ENCODE measurements at regions not wholly inside any gene's neighbourhood (a gene's known extent, or its start where the extent isn't known, plus 50 kb on each side); places are given as distances from the start of the nearest gene placed in this dataset.
"Not testable (repeated sequence)": the region's sequence is repeated elsewhere in the genome, so short reads cannot be mapped to it uniquely, and the experiment has no call there.

GRCh38 chr10:44105696-44106095 is 279.2 kb downstream of the CXCL12 start:
- no peak for DNase-seq
- TF ChIP-seq POLR2A (IDR thresholded peaks at IDR 0.05; ENCODE audit: low read length) (no peak), GATA1 (IDR thresholded peaks at IDR 0.05; ENCODE audit: low read depth, low read length) (no peak)

- TF ChIP-seq POLR2A (IDR thresholded peaks at IDR 0.05; ENCODE audit: low read length), result no peak
- TF ChIP-seq GATA1 (IDR thresholded peaks at IDR 0.05; ENCODE audit: low read depth, low read length), result no peak
- no peak for DNase-seq
Measured at GRCh38 chr10:44102726-44103255, 282.1 kb downstream of the CXCL12 start.

GRCh38 chr10:44101082-44101481 is 283.8 kb downstream of the CXCL12 start:
- DNase-seq, result no peak
- no peak for TF ChIP-seq POLR2A (IDR thresholded peaks at IDR 0.05; ENCODE audit: low read length)

DNA sequence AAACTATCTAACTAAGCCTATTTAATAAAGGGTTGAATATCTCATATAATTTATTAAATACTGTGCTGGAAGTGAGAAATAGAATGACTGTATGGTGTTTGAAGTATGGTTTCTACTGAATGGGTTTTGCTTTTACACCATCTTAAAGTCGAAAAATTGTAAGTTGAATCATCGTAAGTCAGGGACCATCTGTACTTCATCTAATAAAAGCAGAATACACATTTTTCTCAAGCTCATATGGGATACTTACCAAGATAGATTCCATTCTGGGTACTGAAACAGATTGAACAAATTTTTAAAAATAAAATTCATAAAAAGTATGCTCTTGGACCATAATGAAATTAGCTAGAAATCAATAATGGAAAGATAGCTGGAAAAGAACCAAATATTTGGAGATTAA is 285.4 kb downstream of the CXCL12 start:
- TF ChIP-seq GATA1 (IDR thresholded peaks at IDR 0.05; ENCODE audit: low read depth, low read length) (no peak), POLR2A (IDR thresholded peaks at IDR 0.05; ENCODE audit: low read length) (no peak)
- DNase-seq, result no peak

GRCh38 chr10:44096217-44096616 is 288.7 kb downstream of the CXCL12 start:
- not testable (repeated sequence) for DNase-seq

GRCh38 chr10:44089671-44090070 is 295.2 kb downstream of the CXCL12 start:
- DNase-seq, result no peak
- no peak for TF ChIP-seq POLR2A (IDR thresholded peaks at IDR 0.05; ENCODE audit: low read length)
- no peak for TF ChIP-seq GATA1 (IDR thresholded peaks at IDR 0.05; ENCODE audit: low read depth, low read length)

GRCh38 chr10:44087403-44087802 is 297.5 kb downstream of the CXCL12 start:
- TF ChIP-seq POLR2A (IDR thresholded peaks at IDR 0.05; ENCODE audit: low read length), result no peak
- no peak for TF ChIP-seq GATA1 (IDR thresholded peaks at IDR 0.05; ENCODE audit: low read depth, low read length)
- no peak for DNase-seq

DNA sequence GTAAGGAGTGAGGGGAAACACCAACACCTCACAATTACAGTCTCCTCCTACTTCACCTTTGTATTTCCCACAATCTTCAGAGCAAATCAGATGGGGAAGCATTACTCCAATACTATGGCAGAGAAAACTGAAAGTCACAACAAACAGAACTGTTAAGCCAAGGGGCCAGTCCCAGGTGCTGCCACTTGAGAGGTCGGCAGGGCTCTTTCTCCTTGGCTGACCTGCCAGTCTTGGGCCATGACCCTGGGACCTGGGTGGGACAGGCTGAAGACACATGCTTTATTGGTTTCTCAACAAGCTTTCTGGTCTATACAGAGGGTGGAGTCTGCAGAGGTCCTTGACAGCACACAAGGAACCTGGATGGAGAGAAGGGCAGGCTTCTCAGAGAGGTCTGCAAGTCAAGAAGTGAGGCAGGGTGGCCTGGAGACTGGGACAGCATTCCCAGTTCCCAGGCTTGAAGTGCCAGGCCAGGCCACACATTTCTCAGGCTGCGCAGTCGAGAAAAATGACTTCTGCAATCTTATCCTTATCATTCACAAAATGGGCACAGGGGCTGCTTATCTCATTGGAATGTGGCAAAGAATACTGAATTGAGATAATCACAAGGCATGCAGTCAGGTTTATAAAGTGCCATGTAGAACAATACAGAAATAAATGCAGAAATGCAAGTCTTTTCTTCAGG is 301.0 kb downstream of the CXCL12 start:
- no peak for DNase-seq

DNA sequence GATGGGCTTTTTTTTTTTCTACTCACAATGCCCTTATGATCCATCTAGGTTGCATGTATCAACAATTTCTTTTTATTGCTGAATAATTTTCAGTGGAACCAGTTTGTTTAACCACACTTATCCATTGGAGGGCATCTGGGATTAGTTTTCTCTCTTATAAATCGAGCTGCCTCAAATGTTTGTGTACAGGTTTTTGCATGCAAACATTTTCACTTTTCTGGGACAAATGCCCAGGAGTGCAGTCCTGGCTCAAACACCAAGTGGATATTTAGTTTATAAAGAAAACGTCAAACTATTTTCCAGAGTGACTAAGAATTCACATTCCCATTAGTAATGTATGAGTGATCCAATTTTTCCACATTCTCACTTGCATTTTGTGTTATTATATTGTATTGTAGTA is 313.4 kb downstream of the CXCL12 start:
- DNase-seq, result no peak
- TF ChIP-seq POLR2A (IDR thresholded peaks at IDR 0.05; ENCODE audit: low read length), result no peak
- TF ChIP-seq GATA1 (IDR thresholded peaks at IDR 0.05; ENCODE audit: low read depth, low read length), result no peak

More for the DNA sequence above, 301.0 kb downstream of the CXCL12 start:
- TF ChIP-seq POLR2A (IDR thresholded peaks at IDR 0.05; ENCODE audit: low read length) (no peak), GATA1 (IDR thresholded peaks at IDR 0.05; ENCODE audit: low read depth, low read length) (no peak)

DNA sequence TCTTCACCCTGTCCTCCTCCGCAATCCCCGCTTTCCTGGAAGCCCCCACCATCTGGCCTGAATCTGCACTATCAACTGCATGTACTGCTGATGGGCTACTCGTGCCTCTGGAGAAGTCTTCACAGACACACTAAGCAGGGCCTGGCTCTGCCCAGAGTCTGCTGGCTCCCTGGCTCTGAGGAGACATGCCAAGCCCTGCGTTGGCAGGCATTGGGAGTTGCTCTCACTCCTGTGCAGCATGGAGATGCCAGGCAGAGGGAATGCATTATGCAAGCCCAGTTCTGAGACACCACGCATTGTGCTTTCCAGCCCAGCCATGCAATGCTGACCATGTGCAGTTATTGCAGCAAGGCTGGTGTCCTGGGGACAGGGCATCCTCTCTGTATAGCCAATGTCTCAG is 314.6 kb downstream of the CXCL12 start:
- DNase-seq, result no peak
- TF ChIP-seq POLR2A (IDR thresholded peaks at IDR 0.05; ENCODE audit: low read length), result no peak
- TF ChIP-seq GATA1 (IDR thresholded peaks at IDR 0.05; ENCODE audit: low read depth, low read length), result no peak

DNA sequence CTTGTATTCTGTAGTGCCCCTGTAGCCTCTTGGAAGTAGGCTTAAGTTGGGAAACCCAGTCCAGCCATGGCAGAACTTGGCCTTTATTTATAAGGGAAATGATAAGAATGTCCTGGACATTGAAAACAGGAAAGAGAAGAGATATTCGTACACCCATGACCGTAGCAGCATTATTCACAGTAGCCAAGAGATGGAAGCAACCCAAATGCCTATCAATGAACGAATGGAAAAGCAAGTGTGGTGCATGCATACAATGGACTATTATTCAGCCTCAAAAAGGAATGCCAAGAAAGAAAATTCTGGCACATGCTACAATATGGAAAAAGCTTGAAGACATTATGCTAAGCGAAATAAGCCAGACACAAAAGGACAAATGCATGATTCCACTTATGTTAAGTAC is 315.3 kb downstream of the CXCL12 start:
- TF ChIP-seq POLR2A (IDR thresholded peaks at IDR 0.05; ENCODE audit: low read length) (no peak), GATA1 (IDR thresholded peaks at IDR 0.05; ENCODE audit: low read depth, low read length) (no peak)
- DNase-seq, result no peak

- DNase-seq, result no peak
- TF ChIP-seq POLR2A (IDR thresholded peaks at IDR 0.05; ENCODE audit: low read length) (no peak), GATA1 (IDR thresholded peaks at IDR 0.05; ENCODE audit: low read depth, low read length) (no peak)
Measured at GRCh38 chr10:44068716-44069482, 316.0 kb downstream of the CXCL12 start.

DNA sequence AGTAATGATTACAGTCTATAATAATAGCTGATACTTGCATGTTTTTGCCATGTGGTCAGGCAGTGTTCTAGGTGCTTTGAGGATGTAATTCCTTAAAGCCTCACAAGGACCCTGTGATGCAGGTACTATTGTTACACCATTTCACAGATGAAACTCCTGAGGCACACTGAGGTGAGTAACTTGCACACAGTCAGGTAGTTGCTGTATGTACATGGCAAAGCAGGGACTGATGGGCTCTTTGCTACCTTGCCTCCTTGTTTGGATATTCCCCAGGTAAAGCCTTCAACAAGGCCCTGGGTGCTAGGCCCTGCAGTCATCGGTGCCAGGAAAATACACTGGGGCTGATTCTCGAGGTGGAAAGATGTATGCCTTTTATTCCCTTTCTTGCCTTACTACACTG is 317.5 kb downstream of the CXCL12 start:
- no peak for DNase-seq
- TF ChIP-seq GATA1 (IDR thresholded peaks at IDR 0.05; ENCODE audit: low read depth, low read length) (no peak), POLR2A (IDR thresholded peaks at IDR 0.05; ENCODE audit: low read length) (no peak)

- TF ChIP-seq GATA1 (IDR thresholded peaks at IDR 0.05; ENCODE audit: low read depth, low read length) (no peak), POLR2A (IDR thresholded peaks at IDR 0.05; ENCODE audit: low read length) (no peak)
- DNase-seq, result no peak
Measured at GRCh38 chr10:44066527-44067255, 318.2 kb downstream of the CXCL12 start.
